ENCODE measurements at regions not wholly inside any gene's neighbourhood (a gene's known extent, or its start where the extent isn't known, plus 50 kb on each side); places are given as distances from the start of the nearest gene placed in this dataset.

- WGBS, 2 experiments (ENCODE audit: extremely low coverage in 2 of 2, insufficient read length in 1 of 2), result no CpG with 5 or more reads among the region's 1 CpG
- Histone ChIP-seq H3K36me3 (ENCODE audit: control insufficient read depth, insufficient read depth, low read length) (no peaks in the 10 kb centered on the region), H3K18ac (ENCODE audit: low read depth, low read length) (no peak overlapping the region), H3K79me1 (ENCODE audit: low read depth in 1 of 2, low read length in 2 of 2) (no peaks in the 10 kb centered on the region), H2BK5ac (ENCODE audit: low read depth, low read length, poor library complexity, severe bottlenecking) (no peak overlapping the region), H3K4ac (ENCODE audit: low read depth, low read length) (no peak overlapping the region), H2AK5ac (ENCODE audit: low read depth, low read length) (no peak overlapping the region), H4K20me1 (ENCODE audit: insufficient read depth, low read length) (no peaks in the 10 kb centered on the region), H3K23ac (ENCODE audit: low read depth, low read length) (no peak overlapping the region), H3K27me3 (ENCODE audit: control insufficient read depth, insufficient read depth, low read length) (no peaks in the 10 kb centered on the region; the same call in none of the 2 replicates), H2BK15ac (ENCODE audit: low read depth, low read length) (no peak overlapping the region), H3K14ac (replicated peaks; ENCODE audit: low read depth, low read length) (no peak overlapping the region), H3K27ac (ENCODE audit: insufficient read depth, low read length) (no peak overlapping the region), H3K4me1 (ENCODE audit: control insufficient read depth, insufficient read depth, low read length) (no peaks in the 10 kb centered on the region), H2BK20ac (ENCODE audit: low read depth, low read length) (no peak overlapping the region), H4K5ac (ENCODE audit: low read depth, low read length) (no peak overlapping the region), H2AFZ (replicated peaks; ENCODE audit: low read length, poor library complexity) (no peak overlapping the region), H4K91ac (ENCODE audit: insufficient read depth, low read depth, low read length) (no peak overlapping the region), H3K9me1 (ENCODE audit: insufficient read depth, low read length) (no peaks in the 10 kb centered on the region), H3K9ac (ENCODE audit: low read depth, low read length) (no peak overlapping the region), H2BK120ac (ENCODE audit: low read depth, low read length) (no peak overlapping the region), H3K9me3 (ENCODE audit: control insufficient read depth, insufficient read depth, low read length) (no peaks in the 10 kb centered on the region), H4K8ac (ENCODE audit: low read depth in 2 of 2, low read length in 2 of 2) (no peak overlapping the region), H2AK9ac (replicated peaks; ENCODE audit: low read depth, low read length, poor library complexity) (no peak overlapping the region), H3K56ac (ENCODE audit: extremely low read depth, insufficient read depth, low read length) (no peak overlapping the region), H3K4me3 (ENCODE audit: insufficient read depth, low read depth, low read length) (no peak overlapping the region), H3K4me2 (ENCODE audit: low read depth, low read length) (no peak overlapping the region)
- DNase-seq (no peak), ATAC-seq (ENCODE audit: low read depth) (no peak)
- intact Hi-C loops (cut with micrococcal nuclease), result no loop called here
- no peak for TF ChIP-seq SMC3 (IDR thresholded peaks at IDR 0.05; ENCODE audit: low read depth, low read length)
- POLR2A ChIA-PET (ENCODE audit: unreplicated experiment), result no interaction called here
- dilution Hi-C loops (cut with HindIII; ENCODE audit: low sequenced_read_pairs, unreplicated experiment), result no loop called here
- no TSS peak for BruUV-seq (replicated peaks)
- CTCF ChIA-PET, result no interaction called here
- in situ Hi-C loops (cut with MboI; ENCODE audit: low sequenced_read_pairs), result no loop called here
Measured at GRCh38 chr9:84062538-84062937, 81.9 kb downstream of the RMI1 start.
